ACC112 (cell line): ENCODE measurements at regions not wholly inside any gene's neighbourhood (a gene's known extent, or its start where the extent isn't known, plus 50 kb on each side); places are given as distances from the start of the nearest gene placed in this dataset.

Source experiments
- H2AFZ ChIP-seq: fragments of 200-600 bp; sonication (generic); one replicate; pipeline ENCODE4 v1.6.0; 2017; ENCODE audit warnings: antibody characterized with exemption, low read length; ENCODE audit not compliant: unreplicated experiment
- H3K27ac ChIP-seq: fragments of 200-600 bp; sonication (generic); 2 replicates; pipeline ENCODE4 v1.5.1; 2014; ENCODE audit warnings: low read depth, mild to moderate bottlenecking, antibody characterized with exemption, low read length, moderate library complexity
- H3K27me3 ChIP-seq: fragments of 200-600 bp; sonication (generic); 2 replicates; pipeline ENCODE4 v1.6.1; 2014; ENCODE audit warnings: mild to moderate bottlenecking, antibody characterized with exemption, low read length, moderate library complexity, mixed read lengths; ENCODE audit not compliant: insufficient read depth
- H3K36me3 ChIP-seq: fragments of 200-600 bp; sonication (generic); 2 replicates; pipeline ENCODE4 v1.6.1; 2016; ENCODE audit warnings: mild to moderate bottlenecking, antibody characterized with exemption, low read length, moderate library complexity, mixed read lengths; ENCODE audit not compliant: insufficient read depth
- H3K4me1 ChIP-seq: fragments of 200-600 bp; sonication (generic); one replicate; pipeline ENCODE4 v1.6.1; 2016; ENCODE audit warnings: low read length, mixed read lengths; ENCODE audit not compliant: insufficient read depth, unreplicated experiment, control insufficient read depth
- H3K4me3 ChIP-seq: fragments of 200-600 bp; sonication (generic); 2 replicates; pipeline ENCODE4 v1.5.1; 2014; ENCODE audit warnings: mild to moderate bottlenecking, low read depth, low read length
- H3K79me2 ChIP-seq: fragments of 200-600 bp; sonication (generic); one replicate; pipeline ENCODE4 v1.6.0; 2016; ENCODE audit warnings: low read length; ENCODE audit not compliant: control insufficient read depth, unreplicated experiment, insufficient read depth

DNA sequence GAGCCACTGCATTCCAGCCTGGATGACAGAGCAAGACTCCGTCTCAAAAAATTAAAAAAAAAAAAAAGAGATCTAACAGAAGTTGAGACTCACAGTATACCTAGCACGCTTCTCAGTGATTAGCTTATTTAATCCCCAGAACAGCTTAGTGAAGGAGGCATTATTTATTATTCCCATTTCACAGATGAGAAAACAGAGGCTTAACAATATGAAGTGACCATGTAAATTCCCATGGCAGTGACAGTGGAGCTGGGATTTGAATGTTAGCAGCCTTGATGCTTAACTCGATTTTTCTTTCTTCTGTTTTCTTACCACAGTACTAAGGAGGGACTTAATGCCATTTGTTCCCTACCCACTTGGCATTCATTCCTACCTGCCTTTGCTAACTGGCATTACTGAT is 89.9 kb upstream of the ZNF217 start:
- no peak overlapping the region for H2AFZ ChIP-seq
- H3K4me3 ChIP-seq = no peak overlapping the region
- no peaks in the 10 kb centered on the region for H3K36me3 ChIP-seq
- no peaks in the 10 kb centered on the region for H3K27me3 ChIP-seq
- H3K4me1 ChIP-seq = no peaks in the 10 kb centered on the region
- no peak overlapping the region for H3K27ac ChIP-seq
- H3K79me2 ChIP-seq = no peaks in the 10 kb centered on the region

GRCh38 chr20:53681352-53682212 is 87.9 kb upstream of the ZNF217 start:
- Histone ChIP-seq H3K79me2 (no peaks in the 10 kb centered on the region), H3K4me1 (peaks cover 10% of the 10 kb centered on the region), H3K27ac (no peak overlapping the region), H3K4me3 (no peak overlapping the region), H3K27me3 (no peaks in the 10 kb centered on the region), H3K36me3 (no peaks in the 10 kb centered on the region), H2AFZ (no peak overlapping the region)

- Histone ChIP-seq H2AFZ (no peak overlapping the region), H3K79me2 (no peaks in the 10 kb centered on the region), H3K4me1 (peaks cover 10% of the 10 kb centered on the region), H3K4me3 (no peak overlapping the region), H3K27me3 (no peaks in the 10 kb centered on the region), H3K36me3 (no peaks in the 10 kb centered on the region), H3K27ac (no peak overlapping the region)
Observed at GRCh38 chr20:53679597-53680309, 86.1 kb upstream of the ZNF217 start.

GRCh38 chr20:53678990-53679596 is 85.5 kb upstream of the ZNF217 start:
- H3K4me1 ChIP-seq = peaks cover 10% of the 10 kb centered on the region
- H3K27ac ChIP-seq = no peak overlapping the region
- H3K79me2 ChIP-seq = no peaks in the 10 kb centered on the region
- H3K27me3 ChIP-seq = no peaks in the 10 kb centered on the region
- no peak overlapping the region for H3K4me3 ChIP-seq
- no peaks in the 10 kb centered on the region for H3K36me3 ChIP-seq
- H2AFZ ChIP-seq = no peak overlapping the region

GRCh38 chr20:53678315-53678989 is 84.8 kb upstream of the ZNF217 start:
- Histone ChIP-seq H3K4me1 (peaks cover 10% of the 10 kb centered on the region), H3K36me3 (no peaks in the 10 kb centered on the region), H3K4me3 (no peak overlapping the region), H2AFZ (no peak overlapping the region), H3K79me2 (no peaks in the 10 kb centered on the region), H3K27me3 (no peaks in the 10 kb centered on the region), H3K27ac (no peak overlapping the region)

DNA sequence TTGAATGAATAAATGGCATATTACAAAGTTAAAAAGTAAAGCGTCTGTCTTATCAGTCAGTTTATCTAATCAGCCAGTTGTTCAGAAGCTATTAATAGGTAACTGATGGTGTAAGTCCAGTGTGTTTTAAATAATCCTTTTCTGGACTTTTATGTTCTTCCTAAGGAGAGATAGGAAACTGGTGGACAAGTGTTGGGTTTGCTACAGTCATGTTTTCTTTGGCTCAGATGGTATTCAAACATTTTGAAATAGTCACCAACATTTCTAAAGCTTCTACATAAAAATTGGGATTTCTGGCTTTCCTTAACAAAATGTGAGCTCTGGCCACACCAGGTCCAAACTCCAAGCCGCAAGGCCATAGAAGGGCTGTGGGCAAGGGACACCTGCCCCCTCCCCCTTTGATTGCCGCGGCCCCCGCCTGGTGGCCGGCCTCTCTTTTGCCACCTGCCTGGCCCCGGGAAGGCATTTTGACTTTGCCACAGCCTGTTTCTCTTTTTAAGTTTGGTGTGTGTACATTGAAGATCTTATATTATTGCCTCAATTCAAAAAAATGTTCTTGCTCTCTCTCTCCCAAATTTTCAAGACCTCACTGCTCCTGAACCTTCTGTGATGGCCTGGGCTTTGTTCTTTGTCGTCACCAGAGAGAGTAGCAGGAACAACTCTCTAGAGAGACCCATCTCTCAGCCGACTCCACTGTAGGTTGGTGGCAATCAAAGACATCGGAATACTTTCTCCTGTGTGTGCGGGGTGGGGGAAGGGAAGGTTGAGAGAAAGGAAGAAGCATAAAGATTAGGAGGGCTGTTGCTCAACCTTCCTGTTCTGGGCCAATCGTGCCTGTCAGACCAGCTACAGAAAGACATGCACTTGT is 84.0 kb upstream of the ZNF217 start:
- no peak overlapping the region for H3K27ac ChIP-seq
- H3K4me1 ChIP-seq = peaks cover 11% of the 10 kb centered on the region
- no peaks in the 10 kb centered on the region for H3K36me3 ChIP-seq
- no peak overlapping the region for H3K4me3 ChIP-seq
- H2AFZ ChIP-seq = peak overlapping the region; percentile 22
- H3K79me2 ChIP-seq = no peaks in the 10 kb centered on the region
- no peaks in the 10 kb centered on the region for H3K27me3 ChIP-seq

DNA sequence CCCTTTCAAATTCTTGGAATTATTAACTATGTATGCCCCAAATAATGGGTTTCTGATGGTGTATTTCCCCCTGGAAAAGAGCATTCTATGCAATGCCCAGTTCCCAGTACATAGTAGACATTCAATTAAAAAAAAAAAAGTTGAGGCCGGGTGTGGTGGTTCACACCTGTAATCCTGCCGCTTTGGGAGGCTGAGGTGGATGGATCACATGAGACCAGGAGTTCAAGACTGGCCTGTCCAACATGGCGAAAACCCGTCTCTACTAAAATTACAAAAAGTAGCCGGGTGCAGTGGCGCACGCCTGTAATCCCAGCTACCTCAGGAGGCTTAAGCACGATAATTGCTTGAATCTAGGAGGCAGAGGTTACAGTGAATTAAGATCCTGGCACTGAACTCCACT is 83.3 kb upstream of the ZNF217 start:
- H3K36me3 ChIP-seq = no peaks in the 10 kb centered on the region
- H3K27me3 ChIP-seq = no peaks in the 10 kb centered on the region
- no peak overlapping the region for H3K4me3 ChIP-seq
- no peak overlapping the region for H3K27ac ChIP-seq
- no peak overlapping the region for H2AFZ ChIP-seq
- peaks cover 14% of the 10 kb centered on the region for H3K4me1 ChIP-seq
- no peaks in the 10 kb centered on the region for H3K79me2 ChIP-seq

DNA sequence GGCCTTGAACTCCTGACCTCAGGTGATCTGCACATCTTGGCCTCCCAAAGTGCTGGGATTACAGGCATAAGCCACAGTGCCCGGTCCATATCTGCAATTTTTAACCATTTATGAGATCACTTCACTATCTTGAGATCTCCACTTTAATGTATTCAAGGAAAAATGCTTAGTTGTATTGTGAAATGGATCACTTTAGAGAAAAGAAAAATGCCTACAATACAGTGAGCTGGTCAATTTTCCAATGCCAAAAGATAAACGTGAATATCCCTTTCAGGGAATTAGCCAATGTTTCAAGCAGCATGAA is 82.8 kb upstream of the ZNF217 start:
- H3K79me2 ChIP-seq = no peaks in the 10 kb centered on the region

GRCh38 chr20:53672484-53673129 is 79.0 kb upstream of the ZNF217 start:
- no peaks in the 10 kb centered on the region for H3K79me2 ChIP-seq
- H3K27me3 ChIP-seq = no peaks in the 10 kb centered on the region
- peaks cover 10% of the 10 kb centered on the region for H3K4me1 ChIP-seq
- H3K27ac ChIP-seq = no peak overlapping the region
- H3K36me3 ChIP-seq = no peaks in the 10 kb centered on the region
- H3K4me3 ChIP-seq = no peak overlapping the region
- no peak overlapping the region for H2AFZ ChIP-seq

More for the DNA sequence above, 82.8 kb upstream of the ZNF217 start:
- Histone ChIP-seq H3K27ac (no peak overlapping the region), H3K4me1 (peaks cover 14% of the 10 kb centered on the region), H2AFZ (no peak overlapping the region), H3K27me3 (no peaks in the 10 kb centered on the region), H3K4me3 (no peak overlapping the region), H3K36me3 (no peaks in the 10 kb centered on the region)
